IMR-90 (cell line): ENCODE measurements at regions not wholly inside any gene's neighbourhood (a gene's known extent, or its start where the extent isn't known, plus 50 kb on each side); places are given as distances from the start of the nearest gene placed in this dataset.

Source experiments
- ATAC-seq: fragments of 200-7000 bp; cut with Tn5 transposase; 2 replicates; pipeline ENCODE4 v1.9.1; 2020; ENCODE audit warnings: low read depth, mild to moderate bottlenecking, moderate library complexity
- BruUV-seq: library from RNA; stranded (reverse); fragments of 400-500 nt; replicated peaks from 2 replicates; lab custom pipeline; 2021; lab: Mats Ljungman, UMichigan
- CTCF ChIA-PET: fragments of 300-600 bp; formaldehyde crosslinking; extraction: SDS; loops from one replicate; lab custom pipeline; 2021; ENCODE audit warnings: antibody characterized with exemption; lab: Yijun Ruan, JAX
- POLR2A ChIA-PET: fragments of 300-600 bp; sonication (Branson Sonifier 250); formaldehyde crosslinking; loops from one replicate; lab custom pipeline; 2022; ENCODE audit warnings: antibody characterized with exemption; ENCODE audit not compliant: unreplicated experiment; lab: Charles Lee
- DNase-seq: peaks from one replicate; pipeline ENCODE4 v3.0.0; 2013
- H2AFZ ChIP-seq: replicated peaks from 2 replicates; pipeline ENCODE3; 2013; ENCODE audit warnings: low read length, mild to moderate bottlenecking; ENCODE audit not compliant: poor library complexity
- H2AK5ac ChIP-seq: 2 replicates; pipeline ENCODE4 v1.6.1; 2013; ENCODE audit warnings: low read depth, low read length, inconsistent platforms
- H2AK9ac ChIP-seq: replicated peaks from 2 replicates; pipeline ENCODE3; 2013; ENCODE audit warnings: mild to moderate bottlenecking, low read depth, low read length, moderate library complexity; ENCODE audit not compliant: poor library complexity
- H2BK120ac ChIP-seq: 2 replicates; pipeline ENCODE4 v1.6.1; 2013; ENCODE audit warnings: low read depth, low read length, inconsistent platforms
- H2BK15ac ChIP-seq: 3 replicates; pipeline ENCODE4 v1.6.1; 2013; ENCODE audit warnings: low read depth, low read length, inconsistent platforms
- H2BK20ac ChIP-seq: 2 replicates; pipeline ENCODE4 v1.6.1; 2013; ENCODE audit warnings: low read depth, mild to moderate bottlenecking, inconsistent platforms, low read length, moderate library complexity
- H2BK5ac ChIP-seq: 2 replicates; pipeline ENCODE4 v1.6.1; 2013; ENCODE audit warnings: mild to moderate bottlenecking, low read depth, low read length, inconsistent platforms; ENCODE audit not compliant: poor library complexity, severe bottlenecking
- H3K14ac ChIP-seq: replicated peaks from 2 replicates; pipeline ENCODE4 v1.6.1; 2013; ENCODE audit warnings: low read depth, low read length, inconsistent platforms
- H3K18ac ChIP-seq: 2 replicates; pipeline ENCODE4 v1.6.1; 2013; ENCODE audit warnings: low read depth, low read length, control low read depth
- H3K23ac ChIP-seq: 2 replicates; pipeline ENCODE4 v1.6.1; 2013; ENCODE audit warnings: low read depth, low read length, inconsistent platforms
- H3K27ac ChIP-seq: 2 replicates; pipeline ENCODE4 v1.5.1; 2013; ENCODE audit warnings: mild to moderate bottlenecking, control low read depth, low read length; ENCODE audit not compliant: insufficient read depth
- H3K27me3 ChIP-seq: 2 replicates; pipeline ENCODE4 v1.6.1; 2013; ENCODE audit warnings: low read length; ENCODE audit not compliant: control insufficient read depth, insufficient read depth
- H3K36me3 ChIP-seq: 2 replicates; pipeline ENCODE4 v1.6.1; 2013; ENCODE audit warnings: low read length, mixed read lengths; ENCODE audit not compliant: control insufficient read depth, insufficient read depth
- H3K4ac ChIP-seq: 2 replicates; pipeline ENCODE4 v1.6.1; 2013; ENCODE audit warnings: low read depth, low read length, inconsistent platforms
- H3K4me1 ChIP-seq: 2 replicates; pipeline ENCODE4 v1.6.1; 2013; ENCODE audit warnings: low read length, mixed read lengths; ENCODE audit not compliant: control insufficient read depth, insufficient read depth
- H3K4me2 ChIP-seq: 2 replicates; pipeline ENCODE4 v1.6.1; 2013; ENCODE audit warnings: low read depth, mild to moderate bottlenecking, control low read depth, low read length, moderate library complexity
- H3K4me3 ChIP-seq: 2 replicates; pipeline ENCODE4 v1.5.1; 2013; ENCODE audit warnings: low read depth, mild to moderate bottlenecking, control low read depth, low read length, moderate library complexity; ENCODE audit not compliant: insufficient read depth
- H3K56ac ChIP-seq: 2 replicates; pipeline ENCODE4 v1.6.1; 2013; ENCODE audit warnings: low read length, inconsistent platforms; ENCODE audit not compliant: insufficient read depth; ENCODE audit errors: extremely low read depth
- H3K79me1 ChIP-seq, 2 experiments: 2 replicates each; pipeline ENCODE4 v1.6.1; 2013; ENCODE audit warnings: low read length in 2 of 2, inconsistent platforms in 1 of 2, low read depth in 1 of 2
- H3K9ac ChIP-seq: 2 replicates; pipeline ENCODE4 v1.6.1; 2013; ENCODE audit warnings: low read depth, low read length, control low read depth
- H3K9me1 ChIP-seq: 2 replicates; pipeline ENCODE4 v1.6.1; 2013; ENCODE audit warnings: low read length, inconsistent platforms; ENCODE audit not compliant: insufficient read depth
- H3K9me3 ChIP-seq: 2 replicates; pipeline ENCODE4 v1.6.1; 2013; ENCODE audit warnings: low read length; ENCODE audit not compliant: control insufficient read depth, insufficient read depth
- H4K20me1 ChIP-seq: 2 replicates; pipeline ENCODE4 v1.6.1; 2013; ENCODE audit warnings: low read length, inconsistent platforms; ENCODE audit not compliant: insufficient read depth
- H4K5ac ChIP-seq: 2 replicates; pipeline ENCODE4 v1.6.1; 2013; ENCODE audit warnings: mild to moderate bottlenecking, low read depth, low read length, control low read depth
- H4K8ac ChIP-seq, 2 experiments: 2 replicates each; pipeline ENCODE4 v1.6.1; 2013; ENCODE audit warnings: low read depth in 2 of 2, low read length in 2 of 2, control low read depth in 1 of 2, inconsistent platforms in 1 of 2
- H4K91ac ChIP-seq: 2 replicates; pipeline ENCODE4 v1.6.1; 2013; ENCODE audit warnings: low read depth, low read length, inconsistent platforms; ENCODE audit not compliant: insufficient read depth
- CHD1 ChIP-seq: IDR thresholded peaks from 2 replicates; pipeline ENCODE4 v1.6.1; 2012; ENCODE audit warnings: low read depth, low read length, improper control_type of control experiment
- FOS ChIP-seq: fragments of 150-350 bp; IDR thresholded peaks from 2 replicates; pipeline ENCODE4 v1.6.1; 2016; ENCODE audit warnings: low read depth, low read length
- RAD21 ChIP-seq: IDR thresholded peaks from 2 replicates; pipeline ENCODE4 v1.6.1; 2012; ENCODE audit warnings: low read length, improper control_type of control experiment
- dilution Hi-C: fragments of 300-500 bp; cut with HindIII; formaldehyde crosslinking; loops from one replicate; pipeline ENCODE4 v1.14.3; 2018; ENCODE audit warnings: low sequenced_read_pairs; ENCODE audit not compliant: unreplicated experiment
- in situ Hi-C: fragments of 300-500 bp; cut with MboI; formaldehyde crosslinking; loops from 3 replicates; pipeline ENCODE4 v1.14.3; 2019; ENCODE audit warnings: low sequenced_read_pairs, inconsistent platforms, mixed read lengths
- intact Hi-C: fragments of 100-400 bp; cut with micrococcal nuclease; formaldehyde crosslinking; loops from 2 replicates; pipeline ENCODE4 v1.10.0; 2022
- TF ChIP-seq, protein P1 (sequence below): conservative IDR thresholded peaks from 2 replicates; pipeline ENCODE4 v1.5.1; 2012; ENCODE audit warnings: mild to moderate bottlenecking, low read depth, low read length, improper control_type of control experiment
- TF ChIP-seq, protein P2 (sequence below): fragments of 150-350 bp; IDR thresholded peaks from 2 replicates; pipeline ENCODE4 v1.6.1; 2016; ENCODE audit warnings: low read depth, mild to moderate bottlenecking, low read length, moderate library complexity, borderline replicate concordance

DNA sequence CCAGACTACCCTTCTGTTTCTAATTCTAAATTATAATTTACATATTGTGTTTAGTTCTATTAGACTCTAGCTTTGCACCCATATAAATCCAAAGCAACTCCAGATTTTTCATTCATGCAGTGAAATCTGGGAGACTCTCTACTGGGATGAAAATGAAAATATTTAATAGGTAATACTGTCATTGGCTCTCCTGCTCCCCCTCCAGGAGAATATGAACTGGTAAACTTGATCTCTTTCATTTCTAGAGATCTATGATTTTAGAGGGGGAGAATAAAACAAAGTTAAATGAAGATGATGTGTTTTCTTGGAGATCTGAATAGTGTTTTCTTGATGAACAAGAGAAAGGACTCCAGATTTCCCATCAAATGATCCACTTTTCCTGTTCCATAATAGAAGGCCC lies 104.3 kb upstream of the TMCC3 start:
- Histone ChIP-seq H3K9ac (no peak overlapping the region), H2BK20ac (no peak overlapping the region), H2BK5ac (no peak overlapping the region), H3K9me3 (no peaks in the 10 kb centered on the region), H3K23ac (no peak overlapping the region), H3K18ac (no peak overlapping the region), H2BK15ac (no peak overlapping the region), H4K20me1 (no peaks in the 10 kb centered on the region), H3K36me3 (no peaks in the 10 kb centered on the region), H3K27ac (no peak overlapping the region), H2AFZ (no peak overlapping the region), H4K91ac (no peak overlapping the region), H3K4ac (no peak overlapping the region), H3K4me2 (no peak overlapping the region), H3K14ac (no peak overlapping the region), H2AK5ac (no peak overlapping the region), H4K8ac (no peak overlapping the region), H2AK9ac (no peak overlapping the region), H3K9me1 (no peaks in the 10 kb centered on the region), H4K5ac (no peak overlapping the region), H3K56ac (no peak overlapping the region), H3K4me3 (no peak overlapping the region), H2BK120ac (no peak overlapping the region), H3K79me1 (no peaks in the 10 kb centered on the region), H3K4me1 (no peaks in the 10 kb centered on the region), H3K27me3 (peaks cover 23% of the 10 kb centered on the region)
- CTCF ChIA-PET: interaction anchor here (0.6 kb wide), 2 partner anchors 32 to 132 kb away, joined by 3 read pairs; no protein-coding TSS in a partner anchor
- intact Hi-C loops: no loop called here
- dilution Hi-C loops: no loop called here
- TF ChIP-seq CHD1: no peak
- TF ChIP-seq FOS: no peak
- TF ChIP-seq, protein P1, sequence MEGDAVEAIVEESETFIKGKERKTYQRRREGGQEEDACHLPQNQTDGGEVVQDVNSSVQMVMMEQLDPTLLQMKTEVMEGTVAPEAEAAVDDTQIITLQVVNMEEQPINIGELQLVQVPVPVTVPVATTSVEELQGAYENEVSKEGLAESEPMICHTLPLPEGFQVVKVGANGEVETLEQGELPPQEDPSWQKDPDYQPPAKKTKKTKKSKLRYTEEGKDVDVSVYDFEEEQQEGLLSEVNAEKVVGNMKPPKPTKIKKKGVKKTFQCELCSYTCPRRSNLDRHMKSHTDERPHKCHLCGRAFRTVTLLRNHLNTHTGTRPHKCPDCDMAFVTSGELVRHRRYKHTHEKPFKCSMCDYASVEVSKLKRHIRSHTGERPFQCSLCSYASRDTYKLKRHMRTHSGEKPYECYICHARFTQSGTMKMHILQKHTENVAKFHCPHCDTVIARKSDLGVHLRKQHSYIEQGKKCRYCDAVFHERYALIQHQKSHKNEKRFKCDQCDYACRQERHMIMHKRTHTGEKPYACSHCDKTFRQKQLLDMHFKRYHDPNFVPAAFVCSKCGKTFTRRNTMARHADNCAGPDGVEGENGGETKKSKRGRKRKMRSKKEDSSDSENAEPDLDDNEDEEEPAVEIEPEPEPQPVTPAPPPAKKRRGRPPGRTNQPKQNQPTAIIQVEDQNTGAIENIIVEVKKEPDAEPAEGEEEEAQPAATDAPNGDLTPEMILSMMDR: peak; percentile 24; the same call in 1 of the 2 replicates
- TF ChIP-seq RAD21: 0 out of 2 replicates have a peak, but pooled peaks have one; percentile 8
- TF ChIP-seq, protein P2, sequence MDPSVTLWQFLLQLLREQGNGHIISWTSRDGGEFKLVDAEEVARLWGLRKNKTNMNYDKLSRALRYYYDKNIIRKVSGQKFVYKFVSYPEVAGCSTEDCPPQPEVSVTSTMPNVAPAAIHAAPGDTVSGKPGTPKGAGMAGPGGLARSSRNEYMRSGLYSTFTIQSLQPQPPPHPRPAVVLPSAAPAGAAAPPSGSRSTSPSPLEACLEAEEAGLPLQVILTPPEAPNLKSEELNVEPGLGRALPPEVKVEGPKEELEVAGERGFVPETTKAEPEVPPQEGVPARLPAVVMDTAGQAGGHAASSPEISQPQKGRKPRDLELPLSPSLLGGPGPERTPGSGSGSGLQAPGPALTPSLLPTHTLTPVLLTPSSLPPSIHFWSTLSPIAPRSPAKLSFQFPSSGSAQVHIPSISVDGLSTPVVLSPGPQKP: no peak
- no TSS peak for BruUV-seq
- POLR2A ChIA-PET: no interaction called here
- ATAC-seq (no peak), DNase-seq (no peak)
- in situ Hi-C loops: loop anchor here (25.0 kb wide), 1 partner anchor 617 kb away; the partner anchor contains the start of gene PLXNC1
